B cell (primary cell): ENCODE measurements at regions not wholly inside any gene's neighbourhood (a gene's known extent, or its start where the extent isn't known, plus 50 kb on each side); places are given as distances from the start of the nearest gene placed in this dataset.

Source experiments
- ATAC-seq: fragments of 200-7000 bp; cut with Tn5 transposase; one replicate; pipeline ENCODE4 v1.10.0; 2021; ENCODE audit warnings: low read depth, mild to moderate bottlenecking, moderate number of reproducible peaks, moderate library complexity
- CTCF ChIA-PET: fragments of 350-600 bp; sonication (Branson Sonifier 250); formaldehyde crosslinking; loops from one replicate; lab custom pipeline; 2021; ENCODE audit warnings: antibody characterized with exemption, inconsistent platforms; lab: Charles Lee
- POLR2A ChIA-PET: fragments of 350-600 bp; sonication (Branson Sonifier 250); formaldehyde crosslinking; loops from one replicate; lab custom pipeline; 2021; ENCODE audit warnings: antibody characterized with exemption; lab: Charles Lee
- DNase-seq: peaks from one replicate; pipeline ENCODE4 v3.0.0; 2013
- H2AFZ ChIP-seq: 2 replicates; pipeline ENCODE4 v1.6.1; 2012; ENCODE audit warnings: mild to moderate bottlenecking, low read depth, low read length; ENCODE audit not compliant: insufficient read depth, poor library complexity, severe bottlenecking
- H3K27ac ChIP-seq, 2 donors: 1 replicate in 1 of 2; 2 replicates in 1 of 2; pipeline ENCODE4 v1.5.1; 2012 to 2013; ENCODE audit warnings: low read length in 2 of 2, mild to moderate bottlenecking in 2 of 2, moderate library complexity in 1 of 2
- H3K27me3 ChIP-seq, 4 experiments: fragments of 200-600 bp in 1 of 4; sonication (generic) in 1 of 4; replicated peaks in 1 of 4; 1 replicate in 2 of 4; 2 replicates in 2 of 4; pipeline versions ENCODE4 v1.6.1 to v1.7.0; 2013 to 2016; ENCODE audit warnings: low read length in 3 of 4, mild to moderate bottlenecking in 2 of 4, mixed read lengths in 1 of 4, moderate library complexity in 1 of 4; ENCODE audit not compliant: insufficient read depth in 4 of 4, control insufficient read depth in 3 of 4; ENCODE audit errors: control extremely low read depth in 1 of 4
- H3K36me3 ChIP-seq, 2 experiments: replicated peaks in 1 of 2; 1 replicate in 1 of 2; 2 replicates in 1 of 2; pipeline versions ENCODE4 v1.6.1 to v1.7.1; 2013; ENCODE audit warnings: low read length in 1 of 2; ENCODE audit not compliant: insufficient read depth in 2 of 2, control insufficient read depth in 1 of 2; ENCODE audit errors: control extremely low read depth in 1 of 2, extremely low read depth in 1 of 2
- H3K4me1 ChIP-seq, 2 donors: fragments of 200-600 bp in 1 of 2; sonication (generic) in 1 of 2; 1 replicate in 1 of 2; 2 replicates in 1 of 2; pipeline versions ENCODE4 v1.5.1 to v1.6.1; 2013 to 2017; ENCODE audit warnings: low read length in 2 of 2; ENCODE audit not compliant: control insufficient read depth in 2 of 2, insufficient read depth in 2 of 2
- H3K4me2 ChIP-seq: replicated peaks from 2 replicates; pipeline ENCODE3; 2012; ENCODE audit warnings: mild to moderate bottlenecking, low read depth, low read length; ENCODE audit not compliant: poor library complexity, severe bottlenecking
- H3K4me3 ChIP-seq, 5 experiments: fragments of 200-600 bp in 1 of 5; sonication (generic) in 1 of 5; 1 replicate in 3 of 5; 2 replicates in 2 of 5; pipeline versions ENCODE4 v1.5.1 to v1.7.0; 2011 to 2016; ENCODE audit warnings: low read length in 4 of 5, mild to moderate bottlenecking in 4 of 5, low read depth in 2 of 5, control low read depth in 1 of 5, moderate library complexity in 1 of 5; ENCODE audit not compliant: insufficient read depth in 1 of 5; ENCODE audit errors: control extremely low read depth in 1 of 5, extremely low read depth in 1 of 5
- H3K79me2 ChIP-seq: fragments of 200-600 bp; sonication (generic); one replicate; pipeline ENCODE4 v1.6.0; 2016; ENCODE audit warnings: low read length; ENCODE audit not compliant: control insufficient read depth, insufficient read depth
- H3K9ac ChIP-seq: fragments of 200-600 bp; sonication (generic); 2 replicates; pipeline ENCODE4 v1.6.1; 2017; ENCODE audit warnings: mild to moderate bottlenecking, low read length, moderate library complexity
- H3K9me3 ChIP-seq, 3 donors: one replicate each; pipeline versions ENCODE4 v1.6.1 to v1.7.1; 2013; ENCODE audit warnings: low read length in 2 of 3; ENCODE audit not compliant: control insufficient read depth in 2 of 3, insufficient read depth in 1 of 3; ENCODE audit errors: control extremely low read depth in 1 of 3
- H4K20me1 ChIP-seq: 2 replicates; pipeline ENCODE4 v1.6.0; 2012; ENCODE audit warnings: mild to moderate bottlenecking, low read length; ENCODE audit not compliant: insufficient read depth, control insufficient read depth, poor library complexity, severe bottlenecking
- H3K27ac Mint-ChIP-seq: one replicate; pipeline ENCODE4 v1.8.0; 2021; ENCODE audit warnings: mixed read lengths
- H3K27me3 Mint-ChIP-seq: one replicate; pipeline ENCODE4 v1.8.0; 2021; ENCODE audit warnings: mixed read lengths
- H3K4me1 Mint-ChIP-seq: one replicate; pipeline ENCODE4 v1.8.0; 2021; ENCODE audit warnings: mixed read lengths
- H3K4me3 Mint-ChIP-seq: one replicate; pipeline ENCODE4 v1.8.0; 2021; ENCODE audit warnings: mixed read lengths
- H3K9me3 Mint-ChIP-seq: one replicate; pipeline ENCODE4 v1.8.0; 2022; ENCODE audit warnings: mixed read lengths; ENCODE audit not compliant: insufficient read depth
- CTCF ChIP-seq: fragments of 200-600 bp; IDR thresholded peaks from one replicate; pipeline ENCODE4 v1.8.0; 2022; ENCODE audit warnings: antibody characterized with exemption, mild to moderate bottlenecking
- EZH2 ChIP-seq: IDR thresholded peaks from 2 replicates; pipeline ENCODE4 v1.6.1; 2012; ENCODE audit warnings: borderline replicate concordance, low read depth, mild to moderate bottlenecking, moderate library complexity, low read length; ENCODE audit not compliant: insufficient read depth, poor library complexity, severe bottlenecking
- WGBS: methylation state at CpG from one replicate; pipeline ENCODE4 v1.1.5; 2013; ENCODE audit warnings: missing lambda C conversion rate; ENCODE audit not compliant: insufficient coverage; 5-methylcytosine and 5-hydroxymethylcytosine counted together
- intact Hi-C: fragments of 100-400 bp; cut with micrococcal nuclease; formaldehyde crosslinking; loops from one replicate; pipeline ENCODE4 v1.10.0; 2022

GRCh38 chr12:114735680-114736374 is 51.9 kb upstream of the TBX3 start:
- H3K79me2 ChIP-seq = no peaks in the 10 kb centered on the region
- CTCF ChIA-PET = no interaction called here
- Mint-ChIP-seq H3K9me3 (no peaks in the 10 kb centered on the region), H3K27me3 (peaks cover 26% of the 10 kb centered on the region), H3K27ac (no peak overlapping the region), H3K4me1 (no peaks in the 10 kb centered on the region), H3K4me3 (no peak overlapping the region)
- no peaks in the 10 kb centered on the region for H3K4me1 ChIP-seq
- 13% methylated on average over 43 of the region's 43 CpGs for WGBS
- TF ChIP-seq EZH2 (no peak), CTCF (no peak)
- no peak for DNase-seq
- H3K9me3 ChIP-seq = peaks cover 0 to 20% (median 0%) of the 10 kb centered on the region in 3 donors
- no peak overlapping the region for H3K9ac ChIP-seq
- H3K27ac ChIP-seq = no peak overlapping the region
- no peak for ATAC-seq
- POLR2A ChIA-PET = no interaction called here
- H3K36me3 ChIP-seq = no peaks in the 10 kb centered on the region
- intact Hi-C loops = no loop called here
- peaks cover 0 to 29% (median 3%) of the 10 kb centered on the region in 4 experiments for H3K27me3 ChIP-seq
- no peak overlapping the region for H3K4me3 ChIP-seq
- no peak overlapping the region for H3K4me2 ChIP-seq
- no peak overlapping the region for H2AFZ ChIP-seq
- no peaks in the 10 kb centered on the region for H4K20me1 ChIP-seq

- Histone ChIP-seq H2AFZ (no peak overlapping the region), H3K4me1 (no peaks in the 10 kb centered on the region), H3K36me3 (no peaks in the 10 kb centered on the region), H3K79me2 (no peaks in the 10 kb centered on the region), H4K20me1 (no peaks in the 10 kb centered on the region), H3K27me3 (peaks cover 0 to 29% (median 3%) of the 10 kb centered on the region in 4 experiments), H3K4me3 (no peak overlapping the region), H3K9me3 (peaks cover 0 to 20% (median 0%) of the 10 kb centered on the region in 3 donors), H3K4me2 (no peak overlapping the region), H3K9ac (no peak overlapping the region), H3K27ac (no peak overlapping the region)
- H3K27me3 Mint-ChIP-seq = peaks cover 26% of the 10 kb centered on the region
- WGBS = 15% methylated on average over 10 of the region's 12 CpGs
- intact Hi-C loops = no loop called here
- ChIA-PET CTCF (no interaction called here), POLR2A (no interaction called here)
- no peak overlapping the region for H3K4me3 Mint-ChIP-seq
- ATAC-seq = no peak
- no peaks in the 10 kb centered on the region for H3K9me3 Mint-ChIP-seq
- H3K4me1 Mint-ChIP-seq = no peaks in the 10 kb centered on the region
- TF ChIP-seq EZH2 (no peak), CTCF (no peak)
- no peak overlapping the region for H3K27ac Mint-ChIP-seq
- no peak for DNase-seq
These were observed 51.0 kb upstream of the TBX3 start for GRCh38 chr12:114735011-114735410.
